ENCODE measurements at regions not wholly inside any gene's neighbourhood (a gene's known extent, or its start where the extent isn't known, plus 50 kb on each side); places are given as distances from the start of the nearest gene placed in this dataset.

GRCh38 chr4:110675426-110675825 lies 52.5 kb upstream of the PITX2 start:
- no peak for DNase-seq (ENCODE audit: low spot score)

- DNase-seq (ENCODE audit: low spot score) = no peak
Observed at GRCh38 chr4:110676241-110676640, 53.4 kb upstream of the PITX2 start.

- no peak for DNase-seq (ENCODE audit: low spot score)
Observed at GRCh38 chr4:110678517-110679227, 55.8 kb upstream of the PITX2 start.

GRCh38 chr4:110680265-110680664 lies 57.4 kb upstream of the PITX2 start:
- DNase-seq (ENCODE audit: low spot score) = no peak

GRCh38 chr4:110681381-110681780 lies 58.5 kb upstream of the PITX2 start:
- DNase-seq (ENCODE audit: low spot score) = no peak

- DNase-seq (ENCODE audit: low spot score) = no peak
Observed at GRCh38 chr4:110682311-110682710, 59.4 kb upstream of the PITX2 start.

- no peak for DNase-seq (ENCODE audit: low spot score)
Observed at GRCh38 chr4:110683601-110684000, 60.7 kb upstream of the PITX2 start.

GRCh38 chr4:110702326-110702725 lies 79.4 kb upstream of the PITX2 start:
- DNase-seq (ENCODE audit: low spot score) = no peak

GRCh38 chr4:110704748-110705439 lies 82.0 kb upstream of the PITX2 start:
- DNase-seq (ENCODE audit: low spot score) = no peak

- DNase-seq (ENCODE audit: low spot score) = no peak
Observed at GRCh38 chr4:110705440-110705782, 82.5 kb upstream of the PITX2 start.

GRCh38 chr4:110710070-110710469 lies 87.2 kb upstream of the PITX2 start:
- no peak for DNase-seq (ENCODE audit: low spot score)

GRCh38 chr4:110712486-110712885 lies 89.6 kb upstream of the PITX2 start:
- DNase-seq (ENCODE audit: low spot score) = no peak

GRCh38 chr4:110730318-110730717 lies 107.4 kb upstream of the PITX2 start:
- DNase-seq (ENCODE audit: low spot score) = no peak

- no peak for DNase-seq (ENCODE audit: low spot score)
Observed at GRCh38 chr4:110733901-110734300, 111.0 kb upstream of the PITX2 start.

GRCh38 chr4:110735686-110736085 lies 112.8 kb upstream of the PITX2 start:
- DNase-seq (ENCODE audit: low spot score) = no peak

- no peak for DNase-seq (ENCODE audit: low spot score)
Observed at GRCh38 chr4:110737931-110738330, 115.1 kb upstream of the PITX2 start.

GRCh38 chr4:110742143-110742542 lies 119.3 kb upstream of the PITX2 start:
- DNase-seq (ENCODE audit: low spot score) = no peak

GRCh38 chr4:110748071-110748470 lies 125.2 kb upstream of the PITX2 start:
- no peak for DNase-seq (ENCODE audit: low spot score)

GRCh38 chr4:110751183-110751582 lies 128.3 kb upstream of the PITX2 start:
- no peak for DNase-seq (ENCODE audit: low spot score)

GRCh38 chr4:110751986-110752385 lies 129.1 kb upstream of the PITX2 start:
- no peak for DNase-seq (ENCODE audit: low spot score)

GRCh38 chr4:110753466-110753865 lies 130.6 kb upstream of the PITX2 start:
- DNase-seq (ENCODE audit: low spot score) = no peak

GRCh38 chr4:110754716-110755115 lies 131.8 kb upstream of the PITX2 start:
- DNase-seq (ENCODE audit: low spot score) = no peak

GRCh38 chr4:110769578-110769977 lies 146.7 kb upstream of the PITX2 start:
- DNase-seq (ENCODE audit: low spot score) = no peak

- DNase-seq (ENCODE audit: low spot score) = no peak
Observed at GRCh38 chr4:110770353-110770752, 147.5 kb upstream of the PITX2 start.

Measured in CD4-positive, alpha-beta T cell treated with Interleukin-2 at 100 ng/mL for 4 hours (primary cell).